CD4-positive, CD25-positive, alpha-beta regulatory T cell (primary cell): ENCODE measurements at regions not wholly inside any gene's neighbourhood (a gene's known extent, or its start where the extent isn't known, plus 50 kb on each side); places are given as distances from the start of the nearest gene placed in this dataset.

Experiments
- ATAC-seq, 2 donors: fragments of 150-1000 bp; cut with Tn5 transposase; one replicate each; pipeline ENCODE4 v1.10.0; 2021; ENCODE audit warnings: low read depth in 2 of 2, moderate number of reproducible peaks in 2 of 2, moderate library complexity in 1 of 2
- DNase-seq, 3 donors: peaks; one replicate each; pipeline versions ENCODE4 v3.0.0 to v3.0.0-alpha.2; 2012 to 2022; ENCODE audit warnings: mixed read lengths in 1 of 3
- H3K27ac ChIP-seq: one replicate; pipeline ENCODE4 v1.7.0; 2013; ENCODE audit warnings: mild to moderate bottlenecking, low read length; ENCODE audit not compliant: insufficient read depth, poor library complexity, severe bottlenecking
- H3K27me3 ChIP-seq: one replicate; pipeline ENCODE4 v1.7.0; 2013; ENCODE audit warnings: low read length; ENCODE audit not compliant: control insufficient read depth, insufficient read depth
- H3K36me3 ChIP-seq: one replicate; pipeline ENCODE4 v1.7.0; 2013; ENCODE audit warnings: mild to moderate bottlenecking, low read length, moderate library complexity; ENCODE audit not compliant: control insufficient read depth, insufficient read depth
- H3K4me1 ChIP-seq: 2 replicates; pipeline ENCODE4 v1.7.0; 2013; ENCODE audit warnings: mild to moderate bottlenecking, low read length; ENCODE audit not compliant: insufficient read depth, control insufficient read depth, poor library complexity, severe bottlenecking
- H3K4me3 ChIP-seq: one replicate; pipeline ENCODE4 v1.7.0; 2013; ENCODE audit warnings: low read depth, mild to moderate bottlenecking, low read length, moderate library complexity
- H3K9me3 ChIP-seq, 2 experiments: 1 replicate in 1 of 2; 2 replicates in 1 of 2; pipeline ENCODE4 v1.7.0; 2013; ENCODE audit warnings: low read length in 2 of 2, mild to moderate bottlenecking in 1 of 2, moderate library complexity in 1 of 2; ENCODE audit not compliant: control insufficient read depth in 2 of 2
- H3K27ac Mint-ChIP-seq, 3 donors: one replicate each; pipeline ENCODE4 v1.8.0; 2020 to 2022; ENCODE audit warnings: mild to moderate bottlenecking in 3 of 3, mixed read lengths in 3 of 3, moderate library complexity in 2 of 3
- H3K27me3 Mint-ChIP-seq: one replicate; pipeline ENCODE4 v1.8.0; 2022; ENCODE audit warnings: mild to moderate bottlenecking, mixed read lengths
- H3K36me3 Mint-ChIP-seq: one replicate; pipeline ENCODE4 v1.8.0; 2020; ENCODE audit warnings: mixed read lengths
- H3K4me1 Mint-ChIP-seq, 4 donors: one replicate each; pipeline ENCODE4 v1.8.0; 2020 to 2022; ENCODE audit warnings: mixed read lengths in 4 of 4, mild to moderate bottlenecking in 1 of 4
- H3K4me3 Mint-ChIP-seq, 4 donors: one replicate each; pipeline ENCODE4 v1.8.0; 2020 to 2022; ENCODE audit warnings: mild to moderate bottlenecking in 4 of 4, mixed read lengths in 4 of 4, moderate library complexity in 3 of 4
- H3K9me3 Mint-ChIP-seq, 7 donors: one replicate each; pipeline ENCODE4 v1.8.0; 2020 to 2022; ENCODE audit warnings: mixed read lengths in 7 of 7, mild to moderate bottlenecking in 3 of 7, moderate library complexity in 2 of 7

DNA sequence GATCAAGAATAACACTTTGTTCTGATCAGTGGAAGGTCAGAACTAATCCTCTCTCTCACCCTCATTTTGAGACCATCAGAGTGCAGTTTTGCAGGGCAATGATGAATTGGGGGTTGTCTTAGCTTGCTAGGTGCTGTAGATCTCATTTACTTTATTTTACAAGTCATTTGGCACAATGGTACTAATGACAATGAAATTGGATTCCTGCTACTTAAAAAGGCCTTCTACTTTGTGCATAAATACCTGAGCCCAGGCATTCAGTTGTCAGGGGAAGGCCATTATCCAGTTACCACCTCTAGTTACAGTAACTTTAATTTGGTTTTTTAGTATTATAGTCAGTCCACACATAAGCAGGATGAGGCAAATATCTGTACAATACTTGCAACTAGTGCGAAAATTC lies 240.0 kb downstream of the HDGFL1 start:
- H3K9me3 Mint-ChIP-seq, result peaks cover 3 to 19% (median 6%) of the 10 kb centered on the region in 7 donors
- no peaks in the 10 kb centered on the region for H3K27me3 Mint-ChIP-seq
- Histone ChIP-seq H3K27ac (no peak overlapping the region), H3K36me3 (no peaks in the 10 kb centered on the region), H3K4me3 (no peak overlapping the region), H3K27me3 (no peaks in the 10 kb centered on the region), H3K9me3 (no peaks in the 10 kb centered on the region), H3K4me1 (no peaks in the 10 kb centered on the region)
- no peak overlapping the region for H3K4me3 Mint-ChIP-seq
- no peaks in the 10 kb centered on the region for H3K36me3 Mint-ChIP-seq
- H3K27ac Mint-ChIP-seq, result no peak overlapping the region
- DNase-seq (no peak), ATAC-seq (no peak)
- no peaks in the 10 kb centered on the region for H3K4me1 Mint-ChIP-seq

- Histone ChIP-seq H3K9me3 (peaks cover 0 to 5% of the 10 kb centered on the region in 2 experiments), H3K4me3 (no peak overlapping the region), H3K27ac (no peak overlapping the region), H3K27me3 (no peaks in the 10 kb centered on the region), H3K4me1 (no peaks in the 10 kb centered on the region), H3K36me3 (no peaks in the 10 kb centered on the region)
- Mint-ChIP-seq H3K27ac (no peak overlapping the region), H3K4me3 (no peak overlapping the region), H3K4me1 (no peaks in the 10 kb centered on the region), H3K9me3 (peaks cover 0 to 16% (median 4%) of the 10 kb centered on the region in 7 donors), H3K27me3 (no peaks in the 10 kb centered on the region), H3K36me3 (no peaks in the 10 kb centered on the region)
- ATAC-seq, result no peak
- DNase-seq, result no peak
Observed at GRCh38 chr6:22819209-22819608, 249.8 kb downstream of the HDGFL1 start.

DNA sequence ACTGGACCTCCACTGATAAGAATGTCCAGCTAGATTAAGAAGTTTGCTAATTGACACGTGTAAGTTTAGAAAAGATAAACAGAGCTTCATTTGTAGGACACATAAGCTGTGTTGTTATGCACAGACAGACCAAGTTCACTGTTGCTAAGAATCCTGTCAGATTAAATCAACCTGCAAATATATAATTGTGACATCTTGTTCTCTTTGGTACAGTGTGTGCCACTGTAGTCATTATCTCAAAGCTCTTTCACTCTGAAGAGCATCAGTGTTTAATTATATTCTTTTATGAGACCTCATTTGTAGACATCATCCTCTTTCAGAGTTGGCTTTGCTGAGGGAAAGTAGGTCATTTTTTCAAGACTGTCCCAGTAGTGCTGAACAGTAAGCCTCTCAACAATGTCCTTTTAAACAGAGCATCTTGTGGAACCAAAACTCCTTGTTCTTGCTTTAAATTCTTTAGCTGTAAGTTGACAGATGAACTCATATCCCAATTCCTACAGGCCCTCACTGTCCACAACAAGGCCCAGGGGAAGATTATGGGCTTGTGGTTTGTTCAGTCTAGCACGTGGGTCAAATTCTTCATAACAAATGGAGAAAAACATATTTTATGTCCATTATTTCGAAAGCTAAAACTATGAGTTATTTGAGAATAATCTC lies 252.4 kb downstream of the HDGFL1 start:
- DNase-seq (no peak), ATAC-seq (no peak)
- Mint-ChIP-seq H3K9me3 (peaks cover 0 to 8% (median 2%) of the 10 kb centered on the region in 7 donors), H3K27ac (no peak overlapping the region), H3K4me1 (no peaks in the 10 kb centered on the region), H3K4me3 (no peak overlapping the region), H3K27me3 (no peaks in the 10 kb centered on the region), H3K36me3 (no peaks in the 10 kb centered on the region)
- H3K4me1 ChIP-seq, result no peaks in the 10 kb centered on the region
- H3K4me3 ChIP-seq, result no peak overlapping the region
- no peaks in the 10 kb centered on the region for H3K27me3 ChIP-seq
- H3K27ac ChIP-seq, result no peak overlapping the region
- peaks cover 0 to 5% of the 10 kb centered on the region in 2 experiments for H3K9me3 ChIP-seq
- no peaks in the 10 kb centered on the region for H3K36me3 ChIP-seq

GRCh38 chr6:22825210-22825609 lies 255.8 kb downstream of the HDGFL1 start:
- no peaks in the 10 kb centered on the region for H3K36me3 Mint-ChIP-seq
- Histone ChIP-seq H3K9me3 (peaks cover 0 to under 1% of the 10 kb centered on the region in 2 experiments), H3K36me3 (no peaks in the 10 kb centered on the region), H3K27ac (no peak overlapping the region), H3K4me3 (no peak overlapping the region), H3K27me3 (no peaks in the 10 kb centered on the region), H3K4me1 (no peaks in the 10 kb centered on the region)
- H3K27me3 Mint-ChIP-seq, result no peaks in the 10 kb centered on the region
- H3K9me3 Mint-ChIP-seq, result peaks cover 0 to 6% (median 0%) of the 10 kb centered on the region in 7 donors
- H3K4me1 Mint-ChIP-seq, result no peaks in the 10 kb centered on the region
- H3K27ac Mint-ChIP-seq, result no peak overlapping the region
- DNase-seq (no peak), ATAC-seq (no peak)
- no peak overlapping the region for H3K4me3 Mint-ChIP-seq

GRCh38 chr6:22826961-22827360 lies 257.6 kb downstream of the HDGFL1 start:
- Histone ChIP-seq H3K36me3 (no peaks in the 10 kb centered on the region), H3K27ac (no peak overlapping the region), H3K4me3 (no peak overlapping the region), H3K27me3 (no peaks in the 10 kb centered on the region), H3K9me3 (no peaks in the 10 kb centered on the region), H3K4me1 (no peaks in the 10 kb centered on the region)
- DNase-seq (no peak), ATAC-seq (no peak)
- H3K4me1 Mint-ChIP-seq, result no peaks in the 10 kb centered on the region
- no peak overlapping the region for H3K27ac Mint-ChIP-seq
- peaks cover 0 to 3% (median 0%) of the 10 kb centered on the region in 7 donors for H3K9me3 Mint-ChIP-seq
- no peaks in the 10 kb centered on the region for H3K36me3 Mint-ChIP-seq
- H3K27me3 Mint-ChIP-seq, result no peaks in the 10 kb centered on the region
- H3K4me3 Mint-ChIP-seq, result no peak overlapping the region

- H3K27me3 Mint-ChIP-seq, result no peaks in the 10 kb centered on the region
- H3K36me3 ChIP-seq, result no peaks in the 10 kb centered on the region
- no peak overlapping the region for H3K27ac ChIP-seq
- H3K4me3 Mint-ChIP-seq, result no peak overlapping the region
- H3K4me1 ChIP-seq, result no peaks in the 10 kb centered on the region
- H3K4me1 Mint-ChIP-seq, result no peaks in the 10 kb centered on the region
- H3K27ac Mint-ChIP-seq, result no peak overlapping the region
- H3K4me3 ChIP-seq, result no peak overlapping the region
- no peaks in the 10 kb centered on the region for H3K9me3 ChIP-seq
- no peaks in the 10 kb centered on the region for H3K27me3 ChIP-seq
- ATAC-seq (no peak), DNase-seq (no peak)
- peaks cover 0 to 4% (median under 1%) of the 10 kb centered on the region in 7 donors for H3K9me3 Mint-ChIP-seq
- no peaks in the 10 kb centered on the region for H3K36me3 Mint-ChIP-seq
Observed at GRCh38 chr6:22827760-22828159, 258.4 kb downstream of the HDGFL1 start.

DNA sequence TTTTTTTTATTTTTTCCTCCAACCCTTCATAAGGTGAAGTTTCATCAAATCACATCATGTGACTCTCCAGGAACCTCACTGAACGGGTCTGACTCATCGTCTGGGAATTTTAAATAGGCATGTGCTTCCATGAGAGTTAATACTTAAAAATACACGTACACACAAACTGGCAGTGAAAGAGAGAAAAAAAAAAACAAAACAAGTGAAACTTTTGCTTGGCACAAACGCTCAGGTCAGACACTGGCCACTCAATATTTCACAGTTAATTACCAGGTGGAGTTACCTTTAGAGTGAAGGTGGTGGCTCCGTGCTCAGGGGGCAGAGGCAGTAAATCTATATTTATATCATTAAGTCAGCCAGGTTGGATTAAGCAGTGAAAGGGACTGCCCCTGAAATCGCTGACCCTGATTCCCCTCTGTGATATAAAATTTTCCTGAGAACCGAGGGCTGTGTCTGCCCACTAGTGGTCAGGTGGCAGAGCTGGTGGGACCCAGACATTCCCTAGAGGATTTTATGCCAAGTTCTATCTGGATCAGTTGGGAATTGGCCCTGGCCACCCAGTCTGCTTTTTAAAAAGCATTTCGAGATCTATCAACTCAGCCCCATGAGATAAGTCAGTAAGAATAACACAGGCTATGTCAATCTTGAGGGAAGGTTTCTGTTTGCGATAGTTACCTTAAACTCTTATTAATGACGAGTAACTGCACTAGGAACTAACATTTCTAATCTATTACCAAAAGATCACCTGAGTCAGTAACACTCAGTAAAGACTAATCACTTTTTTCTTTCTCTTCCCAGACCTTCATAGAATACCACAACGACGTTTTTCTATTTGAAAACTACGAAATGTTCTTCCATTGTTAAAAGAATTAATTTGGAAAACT lies 259.1 kb downstream of the HDGFL1 start:
- no peak for DNase-seq
- Mint-ChIP-seq H3K27me3 (no peaks in the 10 kb centered on the region), H3K27ac (no peak overlapping the region), H3K4me3 (no peak overlapping the region), H3K36me3 (no peaks in the 10 kb centered on the region), H3K9me3 (peaks cover 0 to 4% (median 2%) of the 10 kb centered on the region in 7 donors), H3K4me1 (no peaks in the 10 kb centered on the region)
- Histone ChIP-seq H3K27me3 (no peaks in the 10 kb centered on the region), H3K27ac (no peak overlapping the region), H3K4me1 (no peaks in the 10 kb centered on the region), H3K9me3 (no peaks in the 10 kb centered on the region), H3K4me3 (no peak overlapping the region), H3K36me3 (no peaks in the 10 kb centered on the region)
- ATAC-seq, result no peak
